ENCODE measurements at regions not wholly inside any gene's neighbourhood (a gene's known extent, or its start where the extent isn't known, plus 50 kb on each side); places are given as distances from the start of the nearest gene placed in this dataset.

DNA sequence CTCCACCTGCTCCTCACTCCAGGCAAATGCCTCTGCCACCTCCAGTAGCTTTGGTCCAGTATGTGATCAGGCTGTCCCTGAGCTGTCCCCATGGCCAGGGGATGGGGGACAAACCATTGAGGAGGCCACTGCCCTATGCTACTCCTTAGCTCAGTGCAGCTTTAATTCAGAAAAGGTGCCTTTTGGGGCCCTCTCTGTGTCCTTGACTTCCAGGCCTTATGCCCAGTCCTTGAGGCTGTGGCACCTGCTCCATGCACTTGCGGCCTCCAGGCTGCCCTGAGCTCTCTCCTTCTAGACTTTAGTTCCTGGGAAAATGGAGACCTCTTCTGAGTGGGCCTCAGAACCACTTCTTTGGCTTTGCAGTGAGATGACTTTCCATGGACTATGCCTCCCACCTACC lies 650.8 kb upstream of the CELF2 start:
- no peak for TF ChIP-seq PPARA (CRISPR knock-in tag; IDR thresholded peaks at IDR 0.05; ENCODE audit: borderline replicate concordance)
- no peak for TF ChIP-seq OSR1 (CRISPR knock-in tag; IDR thresholded peaks at IDR 0.05)
- no peak for TF ChIP-seq ZFP3 (CRISPR knock-in tag; IDR thresholded peaks at IDR 0.05)
- TF ChIP-seq, protein P1, sequence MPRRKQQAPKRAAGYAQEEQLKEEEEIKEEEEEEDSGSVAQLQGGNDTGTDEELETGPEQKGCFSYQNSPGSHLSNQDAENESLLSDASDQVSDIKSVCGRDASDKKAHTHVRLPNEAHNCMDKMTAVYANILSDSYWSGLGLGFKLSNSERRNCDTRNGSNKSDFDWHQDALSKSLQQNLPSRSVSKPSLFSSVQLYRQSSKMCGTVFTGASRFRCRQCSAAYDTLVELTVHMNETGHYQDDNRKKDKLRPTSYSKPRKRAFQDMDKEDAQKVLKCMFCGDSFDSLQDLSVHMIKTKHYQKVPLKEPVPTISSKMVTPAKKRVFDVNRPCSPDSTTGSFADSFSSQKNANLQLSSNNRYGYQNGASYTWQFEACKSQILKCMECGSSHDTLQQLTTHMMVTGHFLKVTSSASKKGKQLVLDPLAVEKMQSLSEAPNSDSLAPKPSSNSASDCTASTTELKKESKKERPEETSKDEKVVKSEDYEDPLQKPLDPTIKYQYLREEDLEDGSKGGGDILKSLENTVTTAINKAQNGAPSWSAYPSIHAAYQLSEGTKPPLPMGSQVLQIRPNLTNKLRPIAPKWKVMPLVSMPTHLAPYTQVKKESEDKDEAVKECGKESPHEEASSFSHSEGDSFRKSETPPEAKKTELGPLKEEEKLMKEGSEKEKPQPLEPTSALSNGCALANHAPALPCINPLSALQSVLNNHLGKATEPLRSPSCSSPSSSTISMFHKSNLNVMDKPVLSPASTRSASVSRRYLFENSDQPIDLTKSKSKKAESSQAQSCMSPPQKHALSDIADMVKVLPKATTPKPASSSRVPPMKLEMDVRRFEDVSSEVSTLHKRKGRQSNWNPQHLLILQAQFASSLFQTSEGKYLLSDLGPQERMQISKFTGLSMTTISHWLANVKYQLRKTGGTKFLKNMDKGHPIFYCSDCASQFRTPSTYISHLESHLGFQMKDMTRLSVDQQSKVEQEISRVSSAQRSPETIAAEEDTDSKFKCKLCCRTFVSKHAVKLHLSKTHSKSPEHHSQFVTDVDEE (CRISPR knock-in tag; IDR thresholded peaks at IDR 0.05), result no peak
- ATAC-seq, result no peak

DNA sequence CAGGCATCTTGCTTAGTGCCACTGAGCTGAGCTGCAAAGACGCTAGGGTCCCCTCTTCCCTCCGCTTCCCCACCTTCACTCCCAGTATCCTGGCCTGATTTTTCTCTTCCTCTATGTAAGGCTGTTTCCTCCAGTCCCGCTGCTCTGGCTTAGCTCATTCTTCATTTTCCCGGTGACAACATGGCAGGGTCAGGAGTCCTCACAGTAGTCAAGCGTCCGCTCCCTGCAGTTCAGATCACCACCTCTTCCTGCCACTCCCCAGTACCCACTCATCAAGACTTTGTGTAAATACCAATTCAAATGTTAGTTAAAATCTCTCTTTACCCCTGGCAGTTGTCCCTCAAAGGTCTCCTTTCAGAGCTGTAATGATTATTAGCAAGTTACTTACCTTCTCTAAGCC lies 650.4 kb upstream of the CELF2 start:
- no peak for TF ChIP-seq PPARA (CRISPR knock-in tag; IDR thresholded peaks at IDR 0.05; ENCODE audit: borderline replicate concordance)
- TF ChIP-seq, protein P1 (CRISPR knock-in tag; IDR thresholded peaks at IDR 0.05), result no peak
- no peak for TF ChIP-seq ZNF8 (CRISPR knock-in tag; IDR thresholded peaks at IDR 0.05)
- ATAC-seq, result no peak

DNA sequence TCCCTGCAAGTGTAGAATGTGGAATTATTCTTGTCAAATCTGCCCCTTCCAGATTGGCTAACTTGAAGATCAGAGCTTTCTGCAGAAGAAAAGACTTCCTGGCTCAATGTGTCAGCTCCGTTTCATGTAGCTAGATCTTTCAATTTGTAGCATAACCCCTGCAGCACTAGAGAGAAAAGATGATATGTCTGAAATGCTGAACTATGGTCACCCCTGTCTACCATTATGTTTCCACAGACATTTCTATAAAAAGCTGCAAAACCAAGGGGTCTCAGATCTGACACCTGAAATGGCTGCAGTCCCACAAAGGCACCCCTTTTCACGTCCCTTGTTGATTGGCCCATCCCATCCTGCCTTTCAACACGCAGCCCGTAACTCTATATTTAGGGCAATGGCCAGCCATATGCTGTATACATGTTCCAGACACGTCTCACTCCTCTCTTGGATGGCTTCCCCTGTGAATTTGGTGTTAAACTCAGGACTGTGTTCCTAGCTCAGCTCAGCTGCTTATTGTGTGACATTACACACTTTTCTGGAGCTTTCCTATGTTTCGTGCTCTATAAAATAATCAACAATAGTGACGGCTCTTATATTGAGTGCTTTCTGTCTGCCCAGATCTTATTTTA lies 648.6 kb upstream of the CELF2 start:
- TF ChIP-seq, protein P2, sequence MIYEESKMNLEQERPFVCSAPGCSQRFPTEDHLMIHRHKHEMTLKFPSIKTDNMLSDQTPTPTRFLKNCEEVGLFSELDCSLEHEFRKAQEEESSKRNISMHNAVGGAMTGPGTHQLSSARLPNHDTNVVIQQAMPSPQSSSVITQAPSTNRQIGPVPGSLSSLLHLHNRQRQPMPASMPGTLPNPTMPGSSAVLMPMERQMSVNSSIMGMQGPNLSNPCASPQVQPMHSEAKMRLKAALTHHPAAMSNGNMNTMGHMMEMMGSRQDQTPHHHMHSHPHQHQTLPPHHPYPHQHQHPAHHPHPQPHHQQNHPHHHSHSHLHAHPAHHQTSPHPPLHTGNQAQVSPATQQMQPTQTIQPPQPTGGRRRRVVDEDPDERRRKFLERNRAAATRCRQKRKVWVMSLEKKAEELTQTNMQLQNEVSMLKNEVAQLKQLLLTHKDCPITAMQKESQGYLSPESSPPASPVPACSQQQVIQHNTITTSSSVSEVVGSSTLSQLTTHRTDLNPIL (CRISPR knock-in tag; IDR thresholded peaks at IDR 0.05; ENCODE audit: low read depth), result no peak
- no peak for TF ChIP-seq ZFP30 (CRISPR knock-in tag; IDR thresholded peaks at IDR 0.05)
- TF ChIP-seq, protein P3, sequence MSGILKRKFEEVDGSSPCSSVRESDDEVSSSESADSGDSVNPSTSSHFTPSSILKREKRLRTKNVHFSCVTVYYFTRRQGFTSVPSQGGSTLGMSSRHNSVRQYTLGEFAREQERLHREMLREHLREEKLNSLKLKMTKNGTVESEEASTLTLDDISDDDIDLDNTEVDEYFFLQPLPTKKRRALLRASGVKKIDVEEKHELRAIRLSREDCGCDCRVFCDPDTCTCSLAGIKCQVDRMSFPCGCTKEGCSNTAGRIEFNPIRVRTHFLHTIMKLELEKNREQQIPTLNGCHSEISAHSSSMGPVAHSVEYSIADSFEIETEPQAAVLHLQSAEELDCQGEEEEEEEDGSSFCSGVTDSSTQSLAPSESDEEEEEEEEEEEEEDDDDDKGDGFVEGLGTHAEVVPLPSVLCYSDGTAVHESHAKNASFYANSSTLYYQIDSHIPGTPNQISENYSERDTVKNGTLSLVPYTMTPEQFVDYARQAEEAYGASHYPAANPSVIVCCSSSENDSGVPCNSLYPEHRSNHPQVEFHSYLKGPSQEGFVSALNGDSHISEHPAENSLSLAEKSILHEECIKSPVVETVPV (CRISPR knock-in tag; IDR thresholded peaks at IDR 0.05), result no peak
- TF ChIP-seq GLIS3 (CRISPR knock-in tag; IDR thresholded peaks at IDR 0.05), result no peak
- no peak for TF ChIP-seq ZC3H10 (CRISPR knock-in tag; IDR thresholded peaks at IDR 0.05)
- TF ChIP-seq, protein P1 (CRISPR knock-in tag; IDR thresholded peaks at IDR 0.05), result no peak
- no peak for TF ChIP-seq PPARA (CRISPR knock-in tag; IDR thresholded peaks at IDR 0.05; ENCODE audit: borderline replicate concordance)
- no peak for TF ChIP-seq TCF4 (CRISPR knock-in tag; IDR thresholded peaks at IDR 0.05; ENCODE audit: borderline replicate concordance)
- TF ChIP-seq CSDC2 (CRISPR knock-in tag; IDR thresholded peaks at IDR 0.05), result no peak
- no peak for TF ChIP-seq RARB (CRISPR knock-in tag; IDR thresholded peaks at IDR 0.05)
- no peak for TF ChIP-seq ZNF8 (CRISPR knock-in tag; IDR thresholded peaks at IDR 0.05)
- no peak for TF ChIP-seq BACH2 (CRISPR knock-in tag; IDR thresholded peaks at IDR 0.05; ENCODE audit: borderline replicate concordance)
- TF ChIP-seq, protein P4, sequence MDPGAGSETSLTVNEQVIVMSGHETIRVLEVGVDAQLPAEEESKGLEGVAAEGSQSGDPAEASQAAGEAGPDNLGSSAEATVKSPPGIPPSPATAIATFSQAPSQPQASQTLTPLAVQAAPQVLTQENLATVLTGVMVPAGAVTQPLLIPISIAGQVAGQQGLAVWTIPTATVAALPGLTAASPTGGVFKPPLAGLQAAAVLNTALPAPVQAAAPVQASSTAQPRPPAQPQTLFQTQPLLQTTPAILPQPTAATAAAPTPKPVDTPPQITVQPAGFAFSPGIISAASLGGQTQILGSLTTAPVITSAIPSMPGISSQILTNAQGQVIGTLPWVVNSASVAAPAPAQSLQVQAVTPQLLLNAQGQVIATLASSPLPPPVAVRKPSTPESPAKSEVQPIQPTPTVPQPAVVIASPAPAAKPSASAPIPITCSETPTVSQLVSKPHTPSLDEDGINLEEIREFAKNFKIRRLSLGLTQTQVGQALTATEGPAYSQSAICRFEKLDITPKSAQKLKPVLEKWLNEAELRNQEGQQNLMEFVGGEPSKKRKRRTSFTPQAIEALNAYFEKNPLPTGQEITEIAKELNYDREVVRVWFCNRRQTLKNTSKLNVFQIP (CRISPR knock-in tag; IDR thresholded peaks at IDR 0.05; ENCODE audit: borderline replicate concordance, low read depth), result no peak
- TF ChIP-seq OSR1 (CRISPR knock-in tag; IDR thresholded peaks at IDR 0.05), result no peak
- no peak for TF ChIP-seq TOX (CRISPR knock-in tag; IDR thresholded peaks at IDR 0.05; ENCODE audit: borderline replicate concordance)
- TF ChIP-seq, protein P5, sequence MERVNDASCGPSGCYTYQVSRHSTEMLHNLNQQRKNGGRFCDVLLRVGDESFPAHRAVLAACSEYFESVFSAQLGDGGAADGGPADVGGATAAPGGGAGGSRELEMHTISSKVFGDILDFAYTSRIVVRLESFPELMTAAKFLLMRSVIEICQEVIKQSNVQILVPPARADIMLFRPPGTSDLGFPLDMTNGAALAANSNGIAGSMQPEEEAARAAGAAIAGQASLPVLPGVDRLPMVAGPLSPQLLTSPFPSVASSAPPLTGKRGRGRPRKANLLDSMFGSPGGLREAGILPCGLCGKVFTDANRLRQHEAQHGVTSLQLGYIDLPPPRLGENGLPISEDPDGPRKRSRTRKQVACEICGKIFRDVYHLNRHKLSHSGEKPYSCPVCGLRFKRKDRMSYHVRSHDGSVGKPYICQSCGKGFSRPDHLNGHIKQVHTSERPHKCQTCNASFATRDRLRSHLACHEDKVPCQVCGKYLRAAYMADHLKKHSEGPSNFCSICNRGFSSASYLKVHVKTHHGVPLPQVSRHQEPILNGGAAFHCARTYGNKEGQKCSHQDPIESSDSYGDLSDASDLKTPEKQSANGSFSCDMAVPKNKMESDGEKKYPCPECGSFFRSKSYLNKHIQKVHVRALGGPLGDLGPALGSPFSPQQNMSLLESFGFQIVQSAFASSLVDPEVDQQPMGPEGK (CRISPR knock-in tag; IDR thresholded peaks at IDR 0.05; ENCODE audit: borderline replicate concordance), result no peak
- ATAC-seq, result no peak
